GM10266 (cell line): ENCODE measurements at regions not wholly inside any gene's neighbourhood (a gene's known extent, or its start where the extent isn't known, plus 50 kb on each side); places are given as distances from the start of the nearest gene placed in this dataset.

Experiments
- DNase-seq: peaks from one replicate; pipeline ENCODE4 v3.0.0; 2012; ENCODE audit errors: extremely low spot score
- TF ChIP-seq, protein P1 (sequence below): IDR thresholded peaks from 2 replicates; pipeline ENCODE4 v1.5.1; 2012; ENCODE audit warnings: mild to moderate bottlenecking, low read depth; ENCODE audit not compliant: control insufficient read depth, insufficient read depth; ENCODE audit errors: missing control alignments

DNA sequence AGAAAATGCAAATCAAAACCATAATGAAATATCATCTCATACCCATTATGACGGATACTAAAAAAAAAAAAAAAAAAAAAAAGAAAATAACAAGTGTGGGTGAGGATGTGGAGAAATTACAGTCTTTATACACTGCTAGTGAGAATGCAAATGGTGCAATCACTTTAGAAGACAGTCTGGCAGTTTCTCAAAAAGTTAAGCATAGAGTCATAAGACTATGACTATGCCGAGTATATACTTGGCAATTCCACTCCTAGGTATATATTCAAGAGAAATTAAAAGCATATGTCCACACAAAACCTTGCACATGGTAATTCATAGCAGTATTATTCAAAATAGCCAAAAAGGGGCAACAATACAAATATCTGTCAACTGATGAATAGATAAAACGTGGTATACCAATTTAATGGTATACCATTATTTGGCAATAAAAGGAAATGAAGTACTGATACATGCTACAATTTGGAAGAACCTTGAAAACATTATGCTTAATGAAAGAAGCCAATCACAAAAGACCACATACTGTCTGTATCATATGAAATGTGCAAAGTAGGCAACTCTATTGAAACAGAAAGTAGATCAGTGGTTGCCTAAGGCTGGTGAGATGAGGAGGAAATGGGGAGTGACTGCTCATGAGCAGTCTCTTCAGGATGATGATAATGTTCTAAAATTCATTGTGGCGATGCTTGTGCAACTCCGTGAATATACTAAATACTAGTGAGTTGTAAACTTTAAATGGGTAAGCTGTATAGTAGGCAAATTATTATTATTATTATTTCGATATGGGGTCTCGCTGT lies 90.1 kb upstream of the NANOS1 start:
- no peak for DNase-seq
- TF ChIP-seq, protein P1, sequence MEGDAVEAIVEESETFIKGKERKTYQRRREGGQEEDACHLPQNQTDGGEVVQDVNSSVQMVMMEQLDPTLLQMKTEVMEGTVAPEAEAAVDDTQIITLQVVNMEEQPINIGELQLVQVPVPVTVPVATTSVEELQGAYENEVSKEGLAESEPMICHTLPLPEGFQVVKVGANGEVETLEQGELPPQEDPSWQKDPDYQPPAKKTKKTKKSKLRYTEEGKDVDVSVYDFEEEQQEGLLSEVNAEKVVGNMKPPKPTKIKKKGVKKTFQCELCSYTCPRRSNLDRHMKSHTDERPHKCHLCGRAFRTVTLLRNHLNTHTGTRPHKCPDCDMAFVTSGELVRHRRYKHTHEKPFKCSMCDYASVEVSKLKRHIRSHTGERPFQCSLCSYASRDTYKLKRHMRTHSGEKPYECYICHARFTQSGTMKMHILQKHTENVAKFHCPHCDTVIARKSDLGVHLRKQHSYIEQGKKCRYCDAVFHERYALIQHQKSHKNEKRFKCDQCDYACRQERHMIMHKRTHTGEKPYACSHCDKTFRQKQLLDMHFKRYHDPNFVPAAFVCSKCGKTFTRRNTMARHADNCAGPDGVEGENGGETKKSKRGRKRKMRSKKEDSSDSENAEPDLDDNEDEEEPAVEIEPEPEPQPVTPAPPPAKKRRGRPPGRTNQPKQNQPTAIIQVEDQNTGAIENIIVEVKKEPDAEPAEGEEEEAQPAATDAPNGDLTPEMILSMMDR = no peak

DNA sequence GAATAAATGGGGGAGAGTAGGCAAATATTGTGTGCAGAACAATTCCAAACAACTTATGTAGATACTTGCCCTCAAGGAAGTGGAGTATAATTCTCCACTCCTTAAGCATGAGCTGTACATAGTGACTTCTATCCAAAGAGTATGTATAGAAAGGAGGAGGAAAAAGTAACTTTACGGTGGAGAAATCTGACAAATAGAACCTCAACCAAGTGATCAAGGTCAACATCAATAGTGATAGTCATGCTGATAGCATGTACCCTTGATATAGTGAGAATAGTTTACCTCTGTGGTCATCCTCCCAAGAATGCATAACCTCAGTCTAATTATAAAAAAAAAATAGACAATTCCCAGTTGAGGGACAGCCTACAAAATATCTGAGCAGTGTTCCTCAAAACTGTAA lies 89.1 kb upstream of the NANOS1 start:
- DNase-seq = no peak
- TF ChIP-seq, protein P1 = no peak

DNA sequence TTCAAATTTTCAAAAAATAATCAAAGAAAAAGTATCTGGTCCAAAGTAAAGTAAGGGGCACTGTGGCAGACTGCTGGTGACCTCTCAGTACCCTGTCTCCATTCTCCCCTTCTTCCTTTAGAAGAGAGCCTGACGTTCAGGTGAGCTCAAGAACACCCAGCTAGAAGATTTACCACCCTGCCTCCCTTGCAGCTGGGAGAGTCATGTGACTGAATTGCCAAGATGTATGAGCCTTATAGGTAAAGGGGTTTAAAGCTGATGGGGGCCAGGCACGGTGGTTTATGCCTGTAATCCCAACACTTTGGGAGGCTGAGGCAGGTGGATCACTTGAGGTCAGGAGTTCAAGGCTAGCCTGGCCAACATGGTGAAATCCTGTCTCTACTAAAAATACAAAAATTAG lies 86.3 kb upstream of the NANOS1 start:
- no peak for DNase-seq
- TF ChIP-seq, protein P1 = no peak

DNA sequence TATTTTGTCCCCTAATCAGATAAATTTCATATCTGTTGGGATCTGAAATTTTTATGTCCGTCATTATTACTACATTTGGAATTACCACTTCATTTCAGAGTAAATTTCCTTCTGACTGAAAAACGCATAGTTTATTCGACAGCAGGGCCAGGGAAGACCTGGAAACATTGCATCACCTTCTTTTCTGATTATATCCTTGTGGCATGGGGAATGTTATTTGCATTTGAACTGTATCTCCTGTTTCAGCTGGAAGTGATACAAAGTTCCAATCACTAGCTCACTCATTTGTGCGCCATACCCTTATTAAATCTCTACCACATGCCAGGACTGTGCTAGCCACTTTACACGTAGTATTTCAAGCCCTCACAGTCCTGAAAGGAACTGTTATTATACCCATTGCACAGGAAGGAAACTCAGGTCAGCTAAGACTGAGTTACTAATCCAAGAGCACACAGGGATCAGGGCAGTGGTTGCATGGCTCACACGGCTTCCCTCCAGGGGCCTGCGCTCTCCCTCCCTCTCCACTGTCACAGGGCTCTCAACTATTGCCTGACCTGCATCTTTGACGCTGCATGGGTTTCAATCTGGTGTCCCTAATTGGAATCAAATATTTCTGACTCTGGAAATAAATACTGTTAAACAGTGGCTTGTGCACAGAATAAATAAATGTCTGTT lies 84.4 kb upstream of the NANOS1 start:
- TF ChIP-seq, protein P1 = no peak
- no peak for DNase-seq

DNA sequence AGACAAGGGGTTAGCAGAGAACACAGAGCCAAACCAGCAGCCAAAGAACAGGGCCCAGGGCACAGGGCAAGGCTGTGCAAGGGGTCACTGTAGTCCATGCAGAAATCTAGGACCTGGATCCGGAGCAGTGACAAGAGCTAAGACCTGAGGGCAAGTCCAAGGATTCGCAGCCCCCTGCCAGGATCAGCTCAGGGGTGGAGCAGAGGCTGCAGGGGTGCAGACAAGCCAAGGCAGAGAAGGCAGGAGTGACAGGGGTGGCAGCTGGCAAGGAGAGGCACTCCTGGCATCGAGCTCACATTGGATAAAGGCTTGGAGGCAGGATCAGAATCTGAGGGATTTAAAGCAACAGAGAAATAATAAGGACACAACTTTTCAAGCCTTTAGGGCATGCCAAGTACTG lies 80.7 kb upstream of the NANOS1 start:
- no peak for DNase-seq
- TF ChIP-seq, protein P1 = no peak

DNA sequence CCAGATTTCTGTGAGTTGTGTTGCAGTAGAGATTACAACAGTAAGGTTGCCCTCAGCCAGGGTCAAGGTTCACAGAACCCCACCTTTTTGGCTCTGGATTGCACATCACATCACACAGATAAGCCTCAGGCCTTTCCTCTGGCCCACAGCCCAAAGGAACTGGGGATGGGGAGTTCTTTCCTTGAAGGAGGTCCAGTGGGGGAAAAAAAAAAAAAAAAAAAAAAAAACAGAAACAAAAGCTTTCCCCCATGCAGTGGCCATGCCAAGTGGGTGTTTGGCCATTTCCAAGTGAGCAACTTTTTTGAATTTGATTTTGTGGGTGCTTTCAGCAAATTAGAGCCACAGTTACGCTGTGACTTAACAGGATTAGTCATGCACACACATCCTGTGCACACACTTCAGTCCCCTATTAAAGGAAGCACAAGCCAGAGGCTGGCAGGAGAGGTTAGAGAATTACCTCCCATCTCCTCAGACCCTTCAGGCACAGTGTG lies 79.3 kb upstream of the NANOS1 start:
- no peak for DNase-seq
- TF ChIP-seq, protein P1 = no peak
